ENCODE measurements at regions not wholly inside any gene's neighbourhood (a gene's known extent, or its start where the extent isn't known, plus 50 kb on each side); places are given as distances from the start of the nearest gene placed in this dataset.
"Not testable (repeated sequence)": the region's sequence is repeated elsewhere in the genome, so short reads cannot be mapped to it uniquely, and the experiment has no call there.

DNA sequence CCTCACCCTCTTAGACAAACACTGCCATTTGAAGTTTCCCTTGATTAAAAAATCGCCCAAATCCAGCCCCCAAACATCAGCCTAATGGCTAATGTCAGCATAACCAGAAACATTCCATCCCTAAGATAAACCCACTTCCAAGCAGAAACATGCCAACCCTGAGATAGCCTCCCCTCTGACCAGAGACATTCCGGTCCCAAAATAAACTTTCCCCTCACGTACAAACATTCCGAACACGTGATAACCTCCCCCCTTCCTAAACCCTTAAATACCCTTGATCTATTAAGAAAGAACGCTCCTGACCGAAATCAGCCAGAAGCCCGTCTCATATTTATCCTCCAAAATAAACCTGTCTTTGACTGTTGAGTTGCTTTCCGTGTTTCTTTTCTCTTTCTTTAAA is 237.2 kb downstream of the ASMT start:
- no peak for DNase-seq (ENCODE audit: low read depth, low spot score)

DNA sequence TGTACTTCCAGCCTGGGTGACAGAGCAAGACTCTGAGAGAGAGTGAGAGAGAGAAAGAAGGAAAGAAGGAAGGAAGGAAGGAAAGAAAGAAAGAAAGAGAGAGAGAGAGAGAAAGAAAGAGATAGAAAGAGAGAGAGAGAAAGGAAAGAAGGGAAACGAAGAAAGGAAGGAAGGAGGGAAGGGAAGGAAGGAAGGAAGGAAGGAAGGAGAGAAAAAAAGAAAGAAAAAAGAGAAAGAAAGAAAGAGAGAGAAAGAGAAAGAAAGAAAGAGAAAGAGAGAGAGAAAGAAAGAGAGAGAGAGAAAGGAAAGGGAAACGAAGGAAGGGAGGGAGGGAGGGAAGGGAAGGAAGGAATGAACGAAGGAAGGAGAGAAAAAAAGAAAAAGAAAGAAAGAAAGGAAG is 238.6 kb downstream of the ASMT start:
- DNase-seq (ENCODE audit: low read depth, low spot score): no peak

DNA sequence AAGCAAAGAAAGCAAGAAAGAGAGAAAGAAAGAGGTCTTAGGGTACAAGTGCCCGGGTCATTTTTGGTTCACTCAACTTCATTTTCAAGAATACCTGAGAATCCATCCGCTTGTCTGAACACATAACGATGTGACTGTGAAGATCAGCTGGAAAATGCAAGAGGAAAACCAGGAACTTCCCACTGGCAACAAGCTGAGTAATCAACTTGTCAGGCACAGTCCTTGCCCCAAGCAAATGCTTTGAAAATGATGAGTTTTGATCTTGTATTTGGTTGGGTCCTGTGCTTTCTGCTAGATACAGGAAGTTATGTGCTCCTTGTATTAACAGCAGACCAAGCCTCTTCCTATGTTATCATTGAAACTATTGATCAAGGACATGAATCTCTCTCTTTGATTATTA is 239.1 kb downstream of the ASMT start:
- no peak for DNase-seq (ENCODE audit: low read depth, low spot score)

DNA sequence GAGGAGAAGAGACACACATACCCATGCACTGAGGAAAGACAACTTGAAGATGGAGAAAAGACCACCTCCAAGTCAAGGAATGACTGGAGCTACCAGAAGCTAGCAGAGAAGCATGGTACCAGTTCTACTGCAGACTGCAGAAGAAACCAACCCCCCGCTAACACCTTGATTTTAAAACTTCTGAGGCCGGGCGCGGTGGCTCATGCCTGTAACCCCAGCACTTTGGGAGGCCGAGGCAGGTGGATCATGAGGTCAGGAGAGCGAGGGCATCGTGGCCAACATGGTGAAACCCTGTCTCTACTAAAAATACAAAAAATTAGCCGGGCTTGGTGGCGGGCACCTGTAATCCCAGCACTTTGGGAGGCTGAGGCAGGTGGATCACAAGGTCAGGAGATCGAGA is 240.0 kb downstream of the ASMT start:
- DNase-seq (ENCODE audit: low read depth, low spot score): not testable (repeated sequence)

DNA sequence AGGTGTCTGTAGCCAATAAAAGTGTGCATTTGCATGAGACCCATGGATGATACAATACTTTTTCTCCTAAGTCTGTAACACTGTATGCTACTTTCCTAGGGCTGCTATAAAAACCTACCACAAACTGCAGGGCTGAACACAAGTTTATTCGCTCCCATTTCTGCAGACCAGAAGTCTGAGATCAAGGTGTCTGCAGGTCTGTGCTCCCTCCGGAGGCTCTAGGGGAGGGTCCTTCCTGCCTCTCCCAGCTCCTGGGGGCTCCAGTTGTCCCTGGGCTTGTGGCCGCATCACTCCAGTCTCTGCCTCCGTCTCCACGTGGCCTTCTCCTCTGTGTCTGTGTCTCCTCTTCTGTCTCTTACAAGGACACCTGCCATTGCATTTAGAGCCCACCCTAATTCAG is 244.4 kb downstream of the ASMT start:
- DNase-seq (ENCODE audit: low read depth, low spot score): not testable (repeated sequence)

DNA sequence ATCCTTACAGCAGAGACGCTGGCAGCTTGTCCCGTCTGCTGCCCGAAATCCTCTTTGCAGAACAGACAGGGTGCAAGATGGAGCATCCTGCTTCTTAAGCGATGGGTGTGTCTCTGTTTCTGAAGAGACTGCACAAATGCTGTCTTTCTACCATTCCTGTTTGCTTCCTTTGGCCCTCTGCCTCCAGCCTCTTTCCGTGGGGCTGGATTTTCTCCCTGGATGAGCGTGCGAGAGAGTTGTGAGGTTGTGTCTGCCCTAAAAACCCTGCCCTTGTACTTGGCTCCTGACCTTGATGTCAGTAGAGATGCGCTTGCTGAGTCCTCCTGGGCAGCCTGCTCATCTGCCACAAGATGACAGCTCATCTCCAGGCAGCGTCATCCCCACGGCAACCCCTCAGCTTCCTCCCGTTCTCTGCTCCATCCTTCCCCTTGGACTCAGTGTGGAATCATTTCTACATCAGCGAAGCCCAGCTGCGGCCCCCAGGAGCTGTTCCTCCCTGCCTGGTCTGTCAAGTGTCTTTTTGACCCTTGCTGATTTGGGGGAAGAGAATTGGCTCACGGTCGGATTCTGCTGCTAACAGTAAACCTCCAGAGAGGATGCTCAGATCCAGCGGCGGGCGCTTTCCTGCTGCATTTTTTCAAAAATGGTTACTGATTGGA is 246.2 kb downstream of the ASMT start:
- peak; percentile 0 for DNase-seq (ENCODE audit: low read depth, low spot score)

DNA sequence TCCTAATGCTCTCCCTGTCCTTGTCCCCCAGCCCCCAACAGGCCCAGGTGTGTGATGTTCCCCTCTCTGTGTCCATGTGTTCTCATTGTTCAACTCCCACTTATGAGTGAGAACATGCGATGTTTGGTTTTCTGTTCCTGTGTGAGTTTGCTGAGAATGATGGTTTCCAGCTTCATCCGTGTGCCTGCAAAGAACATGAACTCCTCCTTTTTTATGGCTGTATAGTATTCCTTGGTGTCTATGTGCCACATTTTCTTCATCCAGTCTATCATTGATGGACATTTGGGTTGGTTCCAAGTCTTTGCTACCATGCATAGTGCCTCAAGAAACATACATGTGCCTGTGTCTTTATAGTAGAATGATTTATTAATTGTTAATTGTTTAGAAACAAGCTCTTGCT is 249.1 kb downstream of the ASMT start:
- not testable (repeated sequence) for DNase-seq (ENCODE audit: low read depth, low spot score)

DNA sequence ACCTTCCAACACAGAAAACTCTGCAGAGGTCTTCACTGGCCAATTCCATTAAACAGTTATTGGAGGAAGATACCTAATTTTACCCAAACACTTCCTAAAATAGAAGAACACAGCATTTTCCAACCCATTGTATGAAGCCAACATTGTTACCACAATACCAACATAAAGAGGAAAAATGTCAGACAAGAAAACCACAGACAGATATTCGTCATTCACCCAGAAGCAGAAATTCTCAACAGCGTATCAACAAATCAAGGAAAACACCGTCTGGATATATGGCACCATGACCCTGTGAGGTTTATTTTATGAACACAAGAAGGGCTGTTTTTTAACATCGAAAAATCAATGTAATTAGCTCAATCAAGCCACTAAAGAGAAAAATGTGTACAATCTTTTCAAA is 255.6 kb downstream of the ASMT start:
- no peak for DNase-seq (ENCODE audit: low read depth, low spot score)

DNA sequence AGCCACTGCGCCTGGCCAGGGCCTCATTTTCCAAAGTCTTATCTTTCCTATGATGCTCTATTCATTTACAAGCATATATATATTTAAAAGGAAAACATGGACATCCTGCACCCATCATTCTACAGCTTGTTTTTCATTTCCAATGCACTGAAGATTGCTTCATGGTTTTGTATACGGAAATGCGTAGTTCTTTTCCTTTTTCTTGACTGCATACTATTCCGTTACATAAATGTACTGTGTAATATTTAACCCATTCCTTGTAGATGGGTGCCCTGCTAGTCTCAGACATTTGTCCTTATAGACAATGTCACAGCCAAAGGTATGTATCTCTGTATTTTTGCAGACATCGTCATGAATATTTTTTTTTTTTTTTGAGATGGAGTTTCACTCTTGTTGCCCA is 257.0 kb downstream of the ASMT start:
- no peak for DNase-seq (ENCODE audit: low read depth, low spot score)

DNA sequence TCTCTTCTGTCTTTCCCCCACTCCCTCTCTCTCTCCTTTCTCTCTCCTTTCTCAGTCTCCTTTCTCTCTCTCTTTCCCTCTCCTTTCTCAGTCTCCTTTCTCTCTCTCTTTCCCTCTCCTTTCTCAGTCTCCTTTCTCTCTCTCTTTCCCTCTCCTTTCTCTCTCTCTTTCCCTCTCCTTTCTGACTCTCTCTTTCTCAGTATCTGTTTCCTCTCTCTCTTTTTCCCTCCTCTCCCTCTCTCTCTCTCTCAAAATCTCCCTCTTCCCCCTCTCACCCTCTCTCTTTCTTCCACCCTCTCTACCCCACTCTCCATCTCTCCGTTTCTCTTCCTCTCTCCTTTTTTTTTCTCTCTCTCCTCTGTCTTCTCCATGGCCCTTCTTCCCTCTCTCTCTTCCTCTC is 258.8 kb downstream of the ASMT start:
- DNase-seq (ENCODE audit: low read depth, low spot score): no peak

DNA sequence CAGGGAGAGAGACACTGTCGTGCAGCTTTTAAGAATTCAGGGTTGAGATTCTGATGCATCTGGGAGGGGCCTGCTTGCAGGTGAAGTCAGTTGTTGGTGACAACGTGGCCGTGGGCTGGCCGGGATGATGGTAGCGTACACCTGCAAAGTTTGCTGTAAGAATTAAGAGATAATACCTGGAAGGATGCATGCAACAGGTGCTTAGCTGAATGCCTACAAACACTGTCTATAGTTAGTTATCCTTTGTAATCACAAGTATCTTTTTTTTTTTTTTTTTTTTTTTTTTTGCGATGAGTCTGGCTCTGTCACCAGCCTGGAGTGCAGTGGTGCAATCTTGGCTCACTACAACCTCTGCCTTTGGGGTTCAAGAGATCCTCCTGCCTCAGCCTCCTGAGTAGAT is 259.6 kb downstream of the ASMT start:
- no peak for DNase-seq (ENCODE audit: low read depth, low spot score)

DNA sequence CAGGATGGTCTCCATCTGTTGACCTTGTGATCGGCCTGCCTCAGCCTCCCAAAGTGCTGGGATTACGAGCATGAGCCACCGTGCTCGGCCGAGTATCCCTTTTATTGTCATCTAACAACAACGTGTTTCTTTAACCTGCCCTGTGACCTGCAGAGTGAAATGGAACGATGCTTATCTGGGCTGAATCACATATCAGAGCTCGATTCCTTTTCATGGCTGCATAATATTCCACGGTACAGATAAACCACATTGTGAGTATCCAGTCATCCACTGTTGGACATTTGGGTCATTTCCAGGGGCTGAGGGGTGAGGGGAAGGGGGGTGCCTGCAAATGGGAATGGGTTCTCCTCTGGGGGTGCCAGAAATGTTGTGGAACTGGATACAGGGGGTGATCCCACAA is 260.0 kb downstream of the ASMT start:
- DNase-seq (ENCODE audit: low read depth, low spot score): no peak

DNA sequence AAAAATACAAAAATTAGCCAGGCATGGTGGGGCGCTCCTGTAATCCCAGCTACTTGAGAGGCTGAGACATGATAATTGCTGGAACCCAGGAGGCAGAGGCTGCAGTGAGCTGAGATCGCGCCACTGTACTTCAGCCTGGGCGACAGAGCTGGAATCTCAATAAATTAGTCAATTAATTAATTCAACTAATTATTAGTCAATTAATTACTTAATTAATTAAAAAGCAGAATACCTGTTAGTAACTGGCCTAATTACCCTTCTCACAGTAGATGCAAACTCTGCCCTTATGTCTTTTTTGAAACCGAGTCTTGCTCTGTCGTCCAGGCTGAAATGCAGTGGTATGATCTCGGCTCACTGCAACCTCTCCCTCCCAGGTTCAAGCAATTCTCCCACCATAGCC is 261.2 kb downstream of the ASMT start:
- DNase-seq (ENCODE audit: low read depth, low spot score): no peak

DNA sequence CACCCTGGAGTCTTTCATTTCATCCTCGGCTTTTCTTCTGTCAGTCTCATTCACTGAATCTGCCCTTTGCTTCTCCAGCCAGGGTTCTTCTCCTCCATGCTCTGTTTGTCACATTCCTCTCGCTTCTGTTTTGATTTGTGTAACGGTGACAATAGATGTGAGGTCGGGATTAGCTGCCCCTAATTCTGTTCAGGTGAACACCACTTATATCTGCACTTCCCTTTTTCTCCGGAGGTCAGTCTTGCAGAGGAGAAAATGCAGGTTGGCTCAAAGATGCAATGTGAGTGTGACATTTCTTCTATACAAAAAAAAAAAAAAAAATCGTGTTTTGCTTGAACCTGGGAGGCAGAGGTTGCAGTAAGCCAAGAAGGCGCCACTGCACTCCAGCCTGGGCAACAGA is 262.9 kb downstream of the ASMT start:
- no peak for DNase-seq (ENCODE audit: low read depth, low spot score)

DNA sequence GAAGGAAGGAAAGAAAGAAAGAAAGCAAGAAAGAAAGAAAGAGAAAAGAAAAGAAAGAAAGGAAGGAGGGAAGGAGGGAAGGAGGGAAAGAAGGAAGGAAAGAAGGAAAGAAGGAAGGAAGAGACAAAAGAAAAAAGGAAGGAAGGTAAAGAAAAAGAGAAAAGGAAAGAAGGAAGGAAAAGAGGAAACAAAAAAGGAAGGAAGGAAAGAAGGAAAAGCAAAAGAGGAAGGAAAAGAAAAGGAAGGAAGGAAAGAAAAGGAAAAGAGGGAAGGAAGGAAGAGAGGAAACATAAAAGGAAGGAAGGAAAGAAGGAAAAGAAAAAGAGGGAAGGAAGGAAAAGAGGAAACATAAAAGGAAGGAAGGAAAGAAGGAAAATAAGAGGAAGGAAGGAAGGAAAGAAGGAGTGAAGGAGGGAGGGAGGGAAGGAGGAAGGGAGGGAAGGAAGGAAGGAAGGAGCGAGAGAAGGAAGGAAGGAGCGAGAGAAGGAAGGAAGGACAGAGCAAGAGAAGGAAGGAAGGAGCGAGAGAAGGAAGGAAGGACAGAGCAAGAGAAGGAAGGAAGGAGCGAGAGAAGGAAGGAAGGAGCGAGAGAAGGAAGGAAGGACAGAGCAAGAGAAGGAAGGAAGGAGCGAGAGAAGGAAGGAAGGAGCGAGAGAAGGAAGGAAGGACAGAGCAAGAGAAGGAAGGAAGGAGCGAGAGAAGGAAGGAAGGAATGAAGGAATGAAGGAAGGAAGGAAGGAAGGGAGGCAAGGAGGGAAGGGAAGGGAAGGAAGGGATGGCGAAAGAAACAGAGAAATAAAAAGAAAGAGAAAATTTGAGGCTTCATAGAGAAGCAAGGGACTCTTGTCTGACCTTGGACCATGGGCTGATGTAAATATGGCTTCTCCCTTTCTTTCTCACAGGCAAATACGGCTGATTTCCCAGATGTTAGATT is 266.3 kb downstream of the ASMT start:
- not testable (repeated sequence) for DNase-seq (ENCODE audit: low read depth, low spot score)

DNA sequence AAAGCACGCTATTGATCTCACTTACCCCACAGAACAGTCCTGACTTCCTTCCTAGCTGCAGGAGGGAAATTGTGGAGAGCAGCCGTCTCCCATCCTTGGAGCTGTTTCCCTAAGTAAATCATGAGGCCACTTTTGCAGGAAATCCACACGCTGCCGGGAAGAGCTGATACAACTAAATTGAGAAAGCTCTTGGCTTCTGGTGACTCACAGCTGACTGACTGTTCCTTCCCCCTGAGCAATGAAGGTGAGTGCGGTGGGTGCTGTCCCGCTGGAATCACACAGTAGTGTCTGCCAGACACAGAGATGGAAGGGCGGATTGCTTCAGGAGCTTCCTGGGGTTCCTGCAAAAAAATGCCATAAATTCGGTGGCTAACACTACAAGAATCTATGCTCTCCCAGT is 268.9 kb downstream of the ASMT start:
- DNase-seq (ENCODE audit: low read depth, low spot score): no peak

DNA sequence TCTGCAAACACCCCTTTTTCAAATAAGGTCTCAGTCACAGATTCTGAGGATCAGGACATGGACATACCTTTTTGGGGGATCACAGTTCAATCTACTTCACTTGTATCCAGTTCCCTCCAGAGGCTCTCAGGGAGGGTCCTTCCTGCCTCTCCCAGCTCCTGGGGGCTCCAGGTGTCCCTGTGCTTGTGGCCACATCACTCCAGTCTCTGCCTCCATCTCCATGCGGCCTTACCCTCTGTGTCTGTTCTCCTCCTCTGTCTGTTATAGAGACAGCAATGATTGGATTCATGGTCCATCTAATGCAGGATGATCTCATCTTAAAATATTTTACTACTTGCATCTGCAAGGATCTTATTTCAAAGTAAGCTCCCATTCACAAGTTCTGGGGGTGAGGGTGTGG is 269.6 kb downstream of the ASMT start:
- no peak for DNase-seq (ENCODE audit: low read depth, low spot score)

DNA sequence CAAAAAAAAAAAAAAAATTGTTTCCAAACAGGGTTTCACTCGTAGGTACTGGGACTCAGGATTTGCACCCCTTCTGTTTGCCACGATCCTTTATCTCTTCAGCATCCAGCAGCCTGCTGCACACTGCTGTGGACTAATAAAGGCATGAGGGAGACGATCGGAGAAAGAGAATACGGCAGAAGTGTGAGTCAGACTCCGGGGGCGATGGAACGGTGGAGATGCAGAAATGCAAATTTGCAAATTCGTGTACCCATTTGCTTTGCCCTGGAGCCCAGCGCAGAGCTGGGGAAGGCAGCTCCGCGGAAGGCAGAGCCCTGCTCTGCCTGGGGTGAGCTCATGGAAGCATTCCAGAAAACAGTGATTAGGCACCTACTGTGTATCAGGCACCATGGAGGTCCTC is 270.3 kb downstream of the ASMT start:
- DNase-seq (ENCODE audit: low read depth, low spot score): no peak

DNA sequence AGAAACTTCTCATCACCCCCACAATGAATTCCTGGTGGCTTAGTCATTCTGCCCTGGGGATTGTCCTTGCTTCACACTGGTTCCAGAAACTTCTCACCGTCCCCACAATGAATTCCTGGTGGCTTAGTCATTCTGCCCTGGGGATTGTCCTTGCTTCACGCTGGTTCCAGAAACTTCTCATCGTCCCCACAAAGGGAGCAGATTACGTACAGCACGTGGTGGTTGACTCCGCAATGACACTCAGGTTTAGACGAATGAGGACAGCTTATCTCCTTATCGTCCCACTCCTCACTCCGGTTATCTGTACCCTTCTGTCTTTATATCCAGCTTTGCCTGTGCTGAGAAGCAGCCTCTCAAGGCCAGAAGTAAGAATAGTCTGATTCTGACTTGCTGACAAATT is 273.4 kb downstream of the ASMT start:
- not testable (repeated sequence) for DNase-seq (ENCODE audit: low read depth, low spot score)

DNA sequence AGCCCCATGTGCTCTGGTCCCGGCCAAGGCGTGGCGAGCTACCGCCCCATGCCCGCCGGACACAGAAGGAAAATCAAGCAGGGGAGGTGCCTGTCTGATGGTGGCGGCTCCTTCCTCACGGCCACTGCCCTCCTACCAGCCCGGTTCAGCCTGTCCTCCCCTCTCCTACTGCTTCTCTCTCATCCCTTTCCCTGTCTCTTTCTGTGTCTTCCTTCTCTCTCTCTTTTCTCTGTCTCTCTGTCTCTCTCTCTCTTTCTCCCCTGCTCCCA is 279.1 kb downstream of the ASMT start:
- no peak for DNase-seq (ENCODE audit: low read depth, low spot score)

DNA sequence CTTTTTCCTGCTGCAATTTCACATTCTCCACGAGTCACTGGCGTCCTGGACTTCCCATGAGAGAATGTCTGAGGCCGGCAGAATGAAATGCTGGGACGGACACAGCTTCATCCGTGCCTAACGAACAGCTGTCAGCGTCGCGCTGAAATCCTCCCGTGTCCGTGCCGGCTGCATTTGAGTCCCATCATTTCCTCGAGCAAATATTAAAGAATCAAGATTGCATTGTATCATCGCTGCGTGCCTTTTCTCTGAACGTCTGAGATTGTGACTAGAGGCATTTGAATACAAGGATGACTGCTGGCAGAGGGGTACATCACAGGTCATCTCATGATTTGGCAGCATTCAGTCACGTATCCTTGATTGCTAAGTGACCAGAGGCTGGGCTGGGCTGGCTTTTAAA is 279.9 kb downstream of the ASMT start:
- DNase-seq (ENCODE audit: low read depth, low spot score): no peak

DNA sequence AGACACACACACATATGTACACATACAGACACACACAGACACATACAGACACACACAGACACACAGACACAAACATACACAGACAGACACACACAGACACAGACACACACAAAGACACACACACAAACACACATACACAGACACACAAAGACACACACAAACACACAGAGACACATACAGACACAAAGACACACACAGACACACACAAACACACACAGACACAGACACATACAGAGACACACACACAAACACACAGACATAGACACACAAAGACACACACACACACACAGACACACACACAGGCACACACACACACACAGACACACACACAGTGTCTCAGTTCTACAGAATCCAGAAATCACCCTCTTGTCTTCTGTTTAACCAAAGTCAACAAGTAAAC is 280.7 kb downstream of the ASMT start:
- DNase-seq (ENCODE audit: low read depth, low spot score): no peak

DNA sequence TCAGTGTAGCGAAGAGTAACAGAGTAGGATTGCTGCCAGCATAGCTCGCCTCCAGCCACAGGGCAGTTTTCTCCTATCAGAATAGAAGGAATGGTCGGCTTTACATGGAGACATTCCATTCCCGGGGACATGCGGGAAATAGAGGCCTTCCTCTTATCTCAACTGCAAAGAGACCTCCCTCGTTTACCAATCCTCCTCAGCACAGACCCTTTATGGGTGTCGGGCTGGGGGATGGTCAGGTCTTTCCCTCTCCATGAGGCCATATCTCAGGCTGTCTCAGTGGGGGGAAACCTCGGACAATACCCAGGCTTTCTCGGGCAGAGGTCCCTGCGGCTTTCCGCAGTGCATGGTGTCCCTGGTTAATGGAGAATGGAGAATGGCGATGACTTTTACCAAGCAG is 285.0 kb downstream of the ASMT start:
- DNase-seq (ENCODE audit: low read depth, low spot score): no peak

DNA sequence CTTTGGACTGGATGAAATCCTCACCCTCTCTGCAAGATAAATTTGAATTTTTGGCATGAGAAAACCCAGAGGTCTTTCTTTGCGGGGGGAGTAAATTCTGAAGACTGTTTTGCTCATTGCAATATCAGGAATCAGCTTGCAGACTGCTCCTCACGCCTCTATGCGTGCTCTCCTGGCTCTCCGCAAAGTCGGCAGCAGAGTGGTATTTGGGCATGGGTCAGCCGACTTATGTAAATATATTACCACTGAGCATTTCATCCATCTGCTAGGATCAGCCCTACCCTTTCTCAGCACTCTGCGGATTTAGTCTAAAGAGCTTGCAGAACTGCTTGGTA is 288.0 kb downstream of the ASMT start:
- DNase-seq (ENCODE audit: low read depth, low spot score): no peak
